Heart left ventricle (tissue), 13 donors: ENCODE measurements at regions not wholly inside any gene's neighbourhood (a gene's known extent, or its start where the extent isn't known, plus 50 kb on each side); places are given as distances from the start of the nearest gene placed in this dataset.

Experiments
- CTCF ChIP-seq, 12 donors: fragments of 200-600 bp; sonication (generic) in 4 of 12; IDR thresholded peaks; one replicate each; pipeline versions ENCODE4 v1.5.0 to v1.8.0; 2018 to 2022; ENCODE audit warnings: antibody characterized with exemption in 12 of 12, mild to moderate bottlenecking in 5 of 12
- POLR2A ChIP-seq, 2 donors: fragments of 450-650 bp; IDR thresholded peaks; one replicate each; pipeline ENCODE4 v1.6.1; 2017; ENCODE audit warnings: antibody characterized with exemption in 2 of 2, mild to moderate bottlenecking in 2 of 2, moderate library complexity in 2 of 2
- donor health status: ischemic (EF 13 %, LVEDD 7.1; RV severe dilation, severe dysfunction).
- donor health status: DM: no; HTN: yes; CAD: no.
- donor health status: DM: no; HTN: no; CAD: no.
- donor health status: ischemic (EF 25% LVEDD 6.9; RV normal size, moderate dysfunction).
- donor health status: ischemic (EF 25% LVEDD 5.7; RV mildly dilated, moderate dysfunction).
- donor health status: ischemic (EF 35%, LVEDD 5.7; RV mildly dilated, moderate dysfunction).
- donor health status: nonischemic (EF 11% LVEDD 7.7; RV severe dilation, severe dysfunction).
- donor health status: DM: yes; HTN: yes; CAD: no.
- donor health status: PGD.
- donor health status: ischemic (EF 29% LVEDD 5.4; RV normal size, mild dysfunction).
- donor health status: nonischemic (EF 23%, LVEDD 6.1; RV moderate dilation, normal function).

GRCh38 chr12:108055141-108055540, 73.9 kb upstream of the WSCD2 start:
- TF ChIP-seq CTCF (IDR thresholded peaks at IDR 0.05) (no peak), POLR2A (IDR thresholded peaks at IDR 0.05) (no peak)
